Right renal cortex interstitium (tissue), 3 donors: ENCODE measurements at regions not wholly inside any gene's neighbourhood (a gene's known extent, or its start where the extent isn't known, plus 50 kb on each side); places are given as distances from the start of the nearest gene placed in this dataset.

Source experiments
- DNase-seq, 3 donors: peaks; one replicate each; pipeline ENCODE4 v3.0.0-alpha.2; 2013; ENCODE audit warnings: low read depth in 3 of 3, low spot score in 2 of 3

- DNase-seq = no peak
Measured at GRCh38 chr4:43898836-43899235, 549.8 kb downstream of the KCTD8 start.

- no peak for DNase-seq
Measured at GRCh38 chr4:43903456-43903855, 545.2 kb downstream of the KCTD8 start.

DNA sequence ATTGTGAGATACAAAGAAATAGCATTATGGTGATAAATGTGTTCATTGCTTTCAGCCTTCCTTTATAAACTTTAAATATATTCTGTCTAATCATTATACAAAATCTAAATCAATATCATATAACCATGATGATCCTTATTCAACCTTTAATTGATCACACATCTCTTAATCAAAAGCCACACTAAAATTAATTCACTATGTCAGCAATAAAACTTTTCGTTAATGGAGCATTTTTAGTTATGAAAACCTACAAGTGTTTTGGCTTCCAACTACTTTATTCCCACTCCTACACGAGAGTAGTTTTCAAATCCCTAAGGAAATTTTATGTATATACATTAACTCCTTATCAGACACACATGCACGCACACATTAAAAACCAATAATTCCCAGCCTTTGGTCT lies 530.2 kb downstream of the KCTD8 start:
- no peak for DNase-seq

- DNase-seq = no peak
Measured at GRCh38 chr4:43932448-43932847, 516.2 kb downstream of the KCTD8 start.

DNA sequence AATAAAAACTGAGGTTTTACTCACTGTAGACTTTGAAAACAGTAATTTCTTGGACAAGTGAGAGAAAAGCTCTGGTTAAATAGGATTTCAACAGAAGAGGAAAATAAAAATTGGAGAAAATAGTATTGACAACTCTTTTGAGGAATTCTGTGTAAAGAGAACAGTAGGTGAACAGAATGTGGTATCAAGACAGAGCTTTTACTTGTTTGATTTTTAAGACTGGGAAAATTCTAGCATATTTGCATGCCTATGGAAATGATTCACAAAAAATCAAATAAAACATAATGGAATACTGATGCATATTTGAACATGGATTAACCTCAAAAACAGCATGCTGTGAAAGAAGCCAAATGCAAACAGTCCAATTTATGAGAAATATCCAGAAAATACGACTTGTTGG lies 504.6 kb downstream of the KCTD8 start:
- no peak for DNase-seq

DNA sequence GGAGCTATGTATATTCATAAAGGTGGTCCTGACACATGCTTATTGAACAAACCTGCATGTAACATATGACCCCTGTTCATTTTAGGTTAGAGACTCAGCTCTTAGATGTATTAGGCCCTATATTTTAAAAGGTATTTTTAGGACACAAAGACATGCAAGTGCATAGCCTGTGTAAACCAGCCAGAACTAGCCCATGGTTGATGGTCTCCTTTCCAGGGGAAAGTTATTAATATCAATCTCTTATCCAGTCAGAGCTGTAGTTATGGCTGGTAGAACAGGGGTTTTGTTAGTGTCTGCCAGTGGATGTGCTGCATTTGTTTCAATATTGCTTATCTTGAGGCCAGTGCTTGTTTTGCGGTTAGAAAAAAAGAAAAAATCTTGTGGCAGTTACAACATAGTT lies 488.6 kb downstream of the KCTD8 start:
- no peak for DNase-seq

DNA sequence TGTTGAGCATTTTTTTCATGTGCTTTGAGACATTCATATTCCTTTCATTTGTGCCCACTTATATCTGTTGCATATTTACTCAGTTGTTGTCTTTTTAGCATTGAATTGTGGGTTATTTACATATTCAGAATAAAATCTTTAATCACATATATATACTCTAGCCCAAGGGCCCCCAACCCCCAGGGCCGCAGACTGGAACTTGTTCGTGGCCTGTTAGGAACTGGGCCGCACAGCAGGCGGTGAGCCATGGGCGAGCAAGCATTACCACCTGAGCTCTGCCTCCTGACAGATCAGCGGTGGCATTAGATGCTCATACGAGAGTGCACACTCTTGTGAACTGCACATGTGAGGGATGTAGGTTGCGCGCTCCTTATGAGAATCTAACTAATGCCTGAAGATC lies 480.6 kb downstream of the KCTD8 start:
- no peak for DNase-seq

DNA sequence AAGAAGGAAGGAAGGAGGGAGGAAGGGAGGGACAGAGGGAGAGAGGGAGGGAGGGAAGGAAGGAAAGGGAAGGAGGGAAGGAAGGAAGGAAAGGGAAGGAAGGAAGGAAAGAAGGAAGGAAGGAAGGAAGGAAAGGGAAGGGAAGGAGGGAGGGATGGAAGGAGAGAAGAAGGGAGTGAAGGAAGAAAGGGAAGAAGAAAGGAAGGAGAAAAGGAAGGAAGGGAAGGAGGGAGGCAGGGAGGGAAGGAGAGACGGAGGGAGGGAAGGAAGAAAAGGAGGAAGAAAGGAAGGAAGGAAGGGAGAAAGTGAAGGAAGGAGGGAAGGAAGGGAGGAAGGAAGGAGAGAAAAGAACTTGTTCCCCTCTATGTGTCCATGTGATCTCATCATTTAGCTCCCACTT lies 465.0 kb downstream of the KCTD8 start:
- DNase-seq = no peak

GRCh38 chr4:43987331-43987944 lies 461.2 kb downstream of the KCTD8 start:
- DNase-seq = no peak

GRCh38 chr4:43990551-43990950 lies 458.1 kb downstream of the KCTD8 start:
- no peak for DNase-seq

DNA sequence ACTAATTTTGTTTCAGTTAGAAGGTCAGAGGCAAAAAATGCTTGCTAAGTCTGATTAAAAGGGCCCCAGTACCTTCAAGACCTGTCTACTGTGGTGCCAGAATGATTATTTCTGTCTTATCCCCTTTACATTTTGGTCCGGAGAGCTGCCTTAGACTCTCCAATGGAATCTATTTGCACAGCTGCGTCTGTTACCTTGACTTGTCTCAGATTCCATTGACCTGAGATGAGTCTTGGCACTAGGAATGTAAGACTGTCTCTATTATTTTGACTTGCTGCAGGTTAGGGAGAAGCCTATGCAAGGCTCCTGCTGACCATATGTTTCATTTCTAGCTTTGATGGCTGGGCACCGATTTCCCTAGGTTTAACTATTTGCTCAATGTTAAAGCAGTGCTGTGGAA lies 457.6 kb downstream of the KCTD8 start:
- DNase-seq = no peak

GRCh38 chr4:43992552-43992951 lies 456.1 kb downstream of the KCTD8 start:
- no peak for DNase-seq

DNA sequence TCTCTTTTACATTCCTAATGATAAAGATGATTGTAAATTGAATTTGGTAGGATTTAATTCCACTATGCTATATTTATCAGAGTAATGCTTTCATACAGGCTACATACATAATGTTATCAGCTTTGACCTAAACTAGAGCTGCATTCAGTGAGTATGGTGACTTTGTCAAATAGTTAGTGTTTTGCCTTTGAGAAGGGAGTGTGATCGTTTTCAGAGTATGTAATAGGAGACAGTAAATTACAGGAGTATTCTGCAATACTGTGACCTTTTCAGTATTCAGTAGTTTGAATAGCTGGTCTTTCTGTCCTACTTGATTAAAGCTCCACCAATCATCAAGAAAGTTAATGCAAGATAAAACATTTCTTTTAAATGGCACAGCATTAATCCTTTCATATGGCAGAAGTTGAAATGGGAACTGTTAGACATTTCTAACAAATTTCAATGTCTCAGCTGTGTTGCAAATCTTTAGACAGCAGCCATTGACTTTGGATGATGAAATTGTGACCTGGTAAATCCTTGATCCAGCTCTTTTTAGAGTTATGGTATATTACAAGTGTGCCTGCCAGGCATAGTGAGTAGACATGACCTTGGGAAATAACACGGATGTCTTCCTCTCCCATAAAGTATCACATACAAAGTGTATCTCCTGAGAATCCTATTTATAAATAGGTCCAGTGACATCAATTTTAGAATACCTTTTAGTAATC lies 455.3 kb downstream of the KCTD8 start:
- no peak for DNase-seq

DNA sequence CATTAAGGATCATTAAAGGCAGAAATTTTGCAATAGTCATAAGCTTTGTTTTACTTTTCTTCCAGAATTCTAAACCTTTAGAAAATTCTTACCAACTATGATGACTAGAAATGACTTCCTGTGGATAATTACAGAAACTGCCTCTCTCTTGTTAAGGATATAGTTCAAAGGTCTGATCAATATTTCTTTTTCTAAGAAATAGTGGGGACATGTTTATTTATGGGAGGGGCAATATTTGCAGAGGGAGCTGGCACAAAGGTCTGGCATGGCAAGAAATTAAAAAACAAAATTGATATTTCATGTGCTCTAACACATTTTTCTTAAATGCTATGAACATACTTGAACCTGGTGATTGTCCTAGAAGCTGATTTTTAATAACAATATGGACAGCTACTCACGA lies 448.9 kb downstream of the KCTD8 start:
- no peak for DNase-seq

- no peak for DNase-seq
Measured at GRCh38 chr4:44002368-44002767, 446.2 kb downstream of the KCTD8 start.

GRCh38 chr4:44016570-44017421 lies 431.8 kb downstream of the KCTD8 start:
- DNase-seq = no peak

DNA sequence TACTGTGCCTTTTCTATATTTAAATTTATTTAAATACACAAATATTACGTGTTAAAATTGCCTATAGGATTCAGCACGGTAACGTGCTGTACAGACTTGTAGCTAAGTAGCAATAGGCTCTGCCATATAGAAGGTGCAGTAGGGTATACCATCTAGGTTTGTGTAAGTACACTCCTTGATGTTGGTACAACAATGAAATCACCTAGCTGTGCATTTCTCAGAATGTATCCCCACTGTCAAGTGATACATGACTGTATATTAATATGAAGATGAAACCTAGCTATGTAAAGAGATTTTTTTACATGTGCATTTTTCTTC lies 431.2 kb downstream of the KCTD8 start:
- DNase-seq = no peak

DNA sequence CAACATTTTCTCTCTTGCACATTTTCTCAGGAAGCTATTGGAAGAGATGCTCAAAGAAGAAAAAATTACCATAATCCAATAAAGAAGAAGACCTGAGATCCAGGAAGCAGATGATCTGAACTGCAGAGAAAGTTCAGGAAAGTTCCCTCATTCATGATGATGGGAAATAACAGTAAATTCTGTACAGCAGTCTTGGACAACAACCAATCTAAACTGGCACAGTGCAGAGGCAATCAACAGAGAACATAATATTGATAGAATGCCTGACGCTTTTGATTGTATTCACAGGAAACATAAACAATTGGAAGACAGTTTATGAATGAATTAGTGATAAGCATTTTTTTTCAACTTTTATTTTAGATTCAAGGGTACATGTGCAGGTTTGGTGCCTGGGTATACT lies 428.9 kb downstream of the KCTD8 start:
- DNase-seq = no peak

DNA sequence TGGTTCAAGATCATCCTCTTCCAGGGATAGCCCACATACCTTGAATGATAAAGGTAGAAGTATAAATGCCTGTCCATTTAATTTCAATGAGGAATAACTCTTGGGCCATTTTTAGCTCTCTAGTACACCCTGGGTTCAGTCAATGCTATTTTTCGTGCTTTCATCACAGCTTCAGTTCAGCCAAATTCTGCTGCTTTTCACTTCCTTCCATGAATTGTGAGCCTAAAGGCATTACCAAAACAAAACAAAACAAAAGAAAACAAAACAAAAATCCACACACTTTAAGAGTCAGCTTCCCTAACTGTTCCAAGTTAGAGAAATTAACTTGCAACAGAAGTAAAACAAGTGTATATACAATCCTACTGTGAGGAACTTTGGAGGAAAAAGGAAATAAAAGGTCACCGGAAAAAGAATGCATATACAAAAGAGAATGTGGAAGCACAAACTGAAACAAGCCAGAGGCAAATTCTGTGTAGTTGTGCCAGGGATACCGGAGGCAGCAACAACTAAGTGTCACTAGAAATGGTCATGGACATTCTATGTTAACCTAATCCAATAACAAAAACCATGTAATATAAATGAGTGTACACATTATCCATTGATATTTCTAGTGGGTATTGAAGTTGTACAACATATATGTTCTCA lies 423.1 kb downstream of the KCTD8 start:
- no peak for DNase-seq

DNA sequence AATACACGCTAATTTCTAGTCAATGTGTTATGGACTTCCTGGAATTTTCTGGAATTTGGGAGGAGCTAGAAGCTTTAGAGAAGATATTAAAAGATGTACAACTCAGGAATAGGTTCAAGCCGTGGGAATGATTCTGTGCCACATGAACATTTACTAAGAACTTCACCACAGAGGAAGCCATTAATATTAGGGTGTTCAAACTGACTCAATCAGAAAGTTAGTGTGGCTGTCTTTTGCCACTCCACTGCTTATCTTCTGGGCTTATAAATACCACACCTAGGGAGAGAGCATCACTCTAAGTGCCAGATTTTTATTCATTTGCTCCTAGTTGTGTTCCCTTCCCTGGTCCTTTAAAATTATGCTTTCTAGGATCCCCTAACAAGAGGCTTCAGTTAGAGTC lies 409.8 kb downstream of the KCTD8 start:
- DNase-seq = no peak

- DNase-seq = no peak
Measured at GRCh38 chr4:44046491-44046890, 402.1 kb downstream of the KCTD8 start.
